GM21381 (cell line): ENCODE measurements at regions not wholly inside any gene's neighbourhood (a gene's known extent, or its start where the extent isn't known, plus 50 kb on each side); places are given as distances from the start of the nearest gene placed in this dataset.
A peak's percentile ranks its signal among the peaks of the same experiment; 100 is the strongest.

Experiments
- ATAC-seq: cut with Tn5 transposase; IDR thresholded peaks from one replicate; pipeline ENCODE4 v1.9.1; 2021; ENCODE audit warnings: mild to moderate bottlenecking, moderate library complexity; ENCODE audit not compliant: unreplicated experiment

DNA sequence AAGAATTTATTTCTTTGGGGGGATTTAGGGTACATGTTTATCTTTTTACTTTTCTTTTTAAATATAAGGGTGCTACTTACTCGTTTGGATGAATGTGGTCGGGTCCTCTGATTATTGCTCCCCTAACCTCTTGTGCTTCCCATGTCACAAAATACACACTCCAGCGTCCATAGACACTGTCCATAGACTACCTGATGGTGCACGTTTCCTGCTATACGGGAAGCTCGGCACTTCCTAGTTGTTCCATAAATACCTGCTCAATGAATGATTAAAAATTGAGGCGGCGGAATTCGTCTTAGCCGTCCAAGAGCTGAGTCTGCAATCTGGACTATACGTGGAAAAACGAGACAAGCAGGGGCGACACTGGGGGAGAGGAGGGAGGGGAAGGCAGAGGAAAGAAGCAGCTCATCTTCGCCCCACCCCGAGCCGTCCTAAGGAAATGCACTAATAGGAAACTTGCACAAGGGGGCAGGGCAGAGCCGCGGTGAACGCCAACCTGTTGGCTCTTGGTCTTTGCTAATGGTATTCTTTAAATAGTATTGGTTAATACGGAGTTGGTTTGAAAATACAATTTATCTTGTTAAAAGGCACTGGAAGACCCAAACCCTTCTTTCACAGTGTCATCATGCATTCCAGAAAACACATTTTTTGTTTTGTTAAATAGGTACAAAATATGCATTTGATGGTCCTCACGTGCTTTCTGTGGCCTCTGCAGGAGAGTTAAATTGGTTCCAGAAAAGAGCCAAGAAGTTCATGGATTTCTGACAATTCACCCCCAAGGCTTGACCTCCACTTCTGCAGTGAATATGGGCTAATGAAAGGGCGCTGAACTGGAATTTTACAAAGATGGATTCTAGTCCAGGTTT lies 73.0 kb upstream of the KCTD1 start:
- peak; percentile 72 for ATAC-seq

DNA sequence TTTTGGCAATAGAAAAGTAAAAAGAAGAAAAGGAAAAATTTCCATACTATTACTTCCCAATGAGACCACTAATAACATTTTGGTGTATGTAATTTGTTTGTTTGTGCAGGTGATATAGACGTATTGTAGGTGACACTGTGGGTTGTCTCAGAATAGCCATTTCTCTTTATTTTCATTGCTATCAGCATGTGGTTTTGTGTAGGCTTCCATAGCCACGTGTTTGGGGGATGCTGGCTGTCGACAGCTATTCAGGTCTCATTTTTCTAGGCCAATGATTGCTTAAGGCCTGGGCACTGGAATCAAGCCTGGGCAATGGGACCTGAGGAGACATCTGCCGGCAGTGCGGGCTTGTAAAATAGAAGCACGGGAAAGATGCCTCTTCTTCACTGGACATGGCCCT lies 71.0 kb upstream of the KCTD1 start:
- ATAC-seq, result no peak

DNA sequence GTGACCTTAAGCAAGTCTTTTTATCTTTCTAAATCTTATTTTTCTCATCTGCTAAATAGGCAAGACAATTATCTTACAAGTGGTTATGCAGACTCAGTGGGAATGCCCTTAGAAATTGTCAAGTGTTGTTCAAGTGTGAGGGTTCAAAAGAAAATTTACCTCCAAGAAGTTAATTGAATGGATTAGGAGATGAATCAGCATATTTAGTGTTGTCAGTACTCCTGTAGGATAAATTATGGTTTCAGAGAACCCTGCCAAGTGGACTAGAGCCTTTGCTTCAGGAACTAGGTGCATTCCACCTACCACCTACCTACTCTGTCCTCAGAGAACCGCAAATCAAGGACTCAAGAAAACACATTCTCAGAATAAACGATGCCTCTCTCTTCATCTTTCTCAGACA lies 69.8 kb upstream of the KCTD1 start:
- ATAC-seq, result no peak

DNA sequence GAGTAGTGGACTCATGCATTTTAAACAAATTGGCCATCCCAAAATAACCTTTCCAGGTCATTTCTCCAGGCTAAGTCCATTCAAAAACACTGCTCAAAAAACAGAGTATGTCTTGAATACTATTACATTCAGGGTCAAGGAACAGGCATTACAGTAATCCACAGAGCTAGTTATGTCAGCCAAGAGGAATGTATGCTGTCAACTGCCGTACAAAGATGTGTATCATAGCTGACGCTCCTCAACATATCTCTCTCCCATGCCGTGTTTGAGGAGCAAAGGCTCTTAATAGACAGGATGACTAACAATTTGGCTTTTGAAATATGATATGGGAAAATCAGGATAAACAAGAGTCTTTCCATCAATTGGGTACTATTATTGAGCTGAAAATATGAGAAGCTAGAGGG lies 68.8 kb upstream of the KCTD1 start:
- no peak for ATAC-seq

DNA sequence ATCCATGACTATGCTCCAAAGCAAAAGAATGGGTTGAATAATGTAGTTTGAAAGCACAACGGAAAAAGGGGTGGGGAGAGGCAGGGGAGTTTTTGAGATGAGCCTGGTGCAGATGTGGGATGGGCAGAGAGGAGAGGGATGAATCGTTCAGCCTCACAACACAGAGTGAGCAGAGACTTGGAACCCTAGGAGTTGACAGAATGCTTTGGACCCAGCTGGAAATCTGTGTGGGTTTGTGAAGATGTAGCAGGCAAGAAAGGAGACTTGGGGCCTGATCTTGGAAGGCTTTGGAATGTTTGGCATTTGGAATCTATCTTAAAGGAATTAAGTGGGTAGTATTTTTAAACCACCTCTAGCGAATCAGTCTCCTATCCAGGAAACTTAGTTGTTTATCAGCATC lies 66.0 kb upstream of the KCTD1 start:
- ATAC-seq, result no peak
